GM12878 (cell line): ENCODE measurements at regions not wholly inside any gene's neighbourhood (a gene's known extent, or its start where the extent isn't known, plus 50 kb on each side); places are given as distances from the start of the nearest gene placed in this dataset.

Experiments used
- ATAC-seq: fragments of 200-7000 bp; cut with Tn5 transposase; 3 replicates; pipeline ENCODE4 v1.9.1; 2020; ENCODE audit warnings: mild to moderate bottlenecking, moderate library complexity
- BruUV-seq: library from RNA; stranded (reverse); fragments of 400-500 nt; replicated peaks from 2 replicates; lab custom pipeline; 2021; lab: Mats Ljungman, UMichigan
- CTCF ChIA-PET: fragments of 300-600 bp; sonication (Branson Sonifier 250); formaldehyde crosslinking; extraction: SDS; loops from one replicate; lab custom pipeline; 2021; ENCODE audit warnings: inconsistent platforms; lab: Yijun Ruan, JAX
- POLR2A ChIA-PET: fragments of 350-600 bp; formaldehyde crosslinking; extraction: SDS; loops from one replicate; lab custom pipeline; 2021; ENCODE audit warnings: inconsistent platforms; lab: Charles Lee
- RAD21 ChIA-PET: fragments of 300-600 bp; sonication (Branson Sonifier 250); formaldehyde crosslinking; loops from one replicate; lab custom pipeline; 2023; ENCODE audit warnings: antibody characterized with exemption; ENCODE audit not compliant: unreplicated experiment; lab: Charles Lee
- SMC1A ChIA-PET: fragments of 300-600 bp; sonication (Branson Sonifier 250); formaldehyde crosslinking; loops from one replicate; lab custom pipeline; 2023; ENCODE audit not compliant: unreplicated experiment, uncharacterized antibody; lab: Charles Lee
- DNase-seq: peaks from one replicate; pipeline ENCODE4 v3.0.0-alpha.2; 2011; ENCODE audit warnings: low read depth, low spot score
- FAIRE-seq: peaks from 3 replicates; lab custom pipeline; 2011; peaks lifted over from hg19 to GRCh38; lab: Jason Lieb, UNC
- H2AFZ ChIP-seq: 2 replicates; pipeline ENCODE4 v1.6.0; 2011; ENCODE audit warnings: low read depth, low read length, control low read depth; ENCODE audit not compliant: control insufficient read depth
- H3K27ac ChIP-seq: 2 replicates; pipeline ENCODE4 v1.5.1; 2011; ENCODE audit warnings: control low read depth; ENCODE audit not compliant: control insufficient read depth, insufficient read depth
- H3K27me3 ChIP-seq, 2 experiments: replicated peaks in 1 of 2; 2 replicates each; pipeline versions ENCODE4 v1.6.0 to v1.6.1; 2011; ENCODE audit warnings: low read length in 1 of 2; ENCODE audit not compliant: control insufficient read depth in 2 of 2, insufficient read depth in 2 of 2
- H3K36me3 ChIP-seq, 2 experiments: 2 replicates each; pipeline ENCODE4 v1.5.1; 2011; ENCODE audit warnings: low read length in 1 of 2; ENCODE audit not compliant: control insufficient read depth in 2 of 2, insufficient read depth in 2 of 2
- H3K4me1 ChIP-seq: 2 replicates; pipeline ENCODE4 v1.6.1; 2011; ENCODE audit warnings: mild to moderate bottlenecking, low read length, moderate library complexity, mixed read lengths; ENCODE audit not compliant: control insufficient read depth, insufficient read depth
- H3K4me2 ChIP-seq: 2 replicates; pipeline ENCODE4 v1.6.0; 2011; ENCODE audit warnings: control low read depth; ENCODE audit not compliant: control insufficient read depth, insufficient read depth
- H3K4me3 ChIP-seq: fragments of 200-600 bp; sonication (generic); 2 replicates; pipeline ENCODE4 v1.5.1; 2016
- H3K79me2 ChIP-seq: 2 replicates; pipeline ENCODE4 v1.6.0; 2011; ENCODE audit warnings: low read length; ENCODE audit not compliant: control insufficient read depth, insufficient read depth
- H3K9ac ChIP-seq: 2 replicates; pipeline ENCODE4 v1.8.0; 2011; ENCODE audit warnings: low read length, control low read depth, mixed read lengths; ENCODE audit not compliant: control insufficient read depth, insufficient read depth
- H3K9me3 ChIP-seq: replicated peaks from 3 replicates; pipeline ENCODE4 v1.5.1; 2011; ENCODE audit warnings: mild to moderate bottlenecking, low read length; ENCODE audit not compliant: control insufficient read depth, insufficient read depth
- H4K20me1 ChIP-seq: 2 replicates; pipeline ENCODE4 v1.6.0; 2011; ENCODE audit not compliant: control insufficient read depth, insufficient read depth
- ASH2L ChIP-seq: fragments of 300-600, 200-600 bp; sonication (generic); IDR thresholded peaks from 2 replicates; pipeline ENCODE4 v1.6.1; 2017; ENCODE audit warnings: low read depth, mild to moderate bottlenecking, borderline replicate concordance
- ATF7 ChIP-seq: fragments of 450-650 bp; IDR thresholded peaks from 2 replicates; pipeline ENCODE4 v1.6.1; 2016; ENCODE audit warnings: low read depth, mild to moderate bottlenecking
- KAT2A ChIP-seq: conservative IDR thresholded peaks from 2 replicates; pipeline ENCODE4 v1.6.1; 2011; ENCODE audit warnings: low read depth, low read length; ENCODE audit not compliant: control insufficient read depth
- MAX ChIP-seq: IDR thresholded peaks from 2 replicates; pipeline ENCODE4 v1.6.1; 2012; ENCODE audit warnings: low read depth, low read length, improper control_type of control experiment
- NBN ChIP-seq: fragments of 450-650 bp; IDR thresholded peaks from 2 replicates; pipeline ENCODE4 v1.6.1; 2016
- NR2C1 ChIP-seq: fragments of 450-650 bp; IDR thresholded peaks from 2 replicates; pipeline ENCODE4 v1.6.1; 2017; ENCODE audit warnings: antibody characterized with exemption, mild to moderate bottlenecking, moderate library complexity
- RCOR1 ChIP-seq: conservative IDR thresholded peaks from 2 replicates; pipeline ENCODE4 v1.6.1; 2012; ENCODE audit warnings: low read depth, low read length, improper control_type of control experiment
- STAT3 ChIP-seq: IDR thresholded peaks from 2 replicates; pipeline ENCODE4 v1.6.1; 2011; ENCODE audit warnings: low read depth, low read length, improper control_type of control experiment
- YBX1 ChIP-seq: fragments of 450-650 bp; IDR thresholded peaks from 2 replicates; pipeline ENCODE4 v1.6.1; 2016; ENCODE audit warnings: antibody characterized with exemption
- ZNF622 ChIP-seq: fragments of 450-650 bp; IDR thresholded peaks from 2 replicates; pipeline ENCODE4 v1.6.1; 2017; ENCODE audit warnings: mild to moderate bottlenecking, inconsistent platforms
- WGBS: methylation state at CpG from one replicate; pipeline ENCODE4 v1.1.6; 2016; ENCODE audit warnings: low lambda C conversion rate; ENCODE audit not compliant: insufficient replicate concordance, insufficient coverage; ENCODE audit errors: missing lambda C conversion rate; 5-methylcytosine and 5-hydroxymethylcytosine counted together
- in situ Hi-C: fragments of 300-500 bp; cut with MboI; formaldehyde crosslinking; loops from 9 replicates; pipeline ENCODE4 v1.14.3; 2018; ENCODE audit warnings: mixed read lengths
- intact Hi-C: fragments of 100-400 bp; cut with micrococcal nuclease; formaldehyde crosslinking; loops from one replicate; pipeline ENCODE4 v1.14.2; 2022; ENCODE audit not compliant: unreplicated experiment
- TF ChIP-seq, protein P1 (sequence below): fragments of 450-650 bp; IDR thresholded peaks from 2 replicates; pipeline ENCODE4 v1.6.1; 2016; ENCODE audit warnings: mild to moderate bottlenecking, moderate library complexity, borderline replicate concordance

GRCh38 chr9:97766610-97767009, 69.5 kb upstream of the XPA start (continued):
- TF ChIP-seq ATF7 (no peak), ASH2L (no peak)
- TF ChIP-seq, all 136 proteins: peak for 0

DNA sequence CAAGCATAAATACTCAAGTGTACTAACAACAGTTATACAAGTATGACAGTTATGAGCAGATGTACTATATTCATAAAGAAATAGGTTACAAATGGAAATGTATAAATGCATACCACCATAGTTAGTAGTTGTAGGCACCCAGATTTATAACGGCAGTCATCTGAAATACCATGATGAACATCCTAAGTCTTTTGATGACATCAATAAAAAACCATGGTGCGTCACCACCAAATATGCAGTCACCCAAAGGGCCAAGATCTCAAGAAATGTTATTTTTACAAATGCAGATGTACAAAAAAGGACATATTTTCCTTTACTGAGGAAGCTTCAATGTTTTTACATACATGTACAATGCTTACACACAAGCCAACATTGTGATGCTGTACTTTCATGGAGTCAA, 70.8 kb upstream of the XPA start:
- TF ChIP-seq STAT3 (no peak), MAX (no peak), YBX1 (no peak), NR2C1 (no peak), NBN (no peak), RCOR1 (no peak)
- TF ChIP-seq, all 136 proteins: peak for 0
- POLR2A ChIA-PET: no interaction called here
- H3K79me2 ChIP-seq: no peaks in the 10 kb centered on the region
- no peak overlapping the region for H3K4me3 ChIP-seq
- WGBS: 56% methylated on average over 2 of the region's 2 CpGs
- no peaks in the 10 kb centered on the region for H3K36me3 ChIP-seq
- no peaks in the 10 kb centered on the region for H3K4me1 ChIP-seq
- DNase-seq (no peak), FAIRE-seq (no peak), ATAC-seq (no peak)
- H3K27me3 ChIP-seq: peaks cover 0 to 1% of the 10 kb centered on the region in 2 experiments; a peak in 1 of 4 replicates
- no peaks in the 10 kb centered on the region for H3K9me3 ChIP-seq
- no peak overlapping the region for H3K4me2 ChIP-seq
- BruUV-seq: no TSS peak
- no peak overlapping the region for H3K9ac ChIP-seq
- no peak overlapping the region for H2AFZ ChIP-seq
- in situ Hi-C loops: no loop called here
- no peaks in the 10 kb centered on the region for H4K20me1 ChIP-seq
- CTCF ChIA-PET: no interaction called here
- SMC1A ChIA-PET: no interaction called here
- RAD21 ChIA-PET: no interaction called here
- intact Hi-C loops: no loop called here
- no peak overlapping the region for H3K27ac ChIP-seq

- ATAC-seq (no peak), FAIRE-seq (no peak), DNase-seq (no peak)
- H3K36me3 ChIP-seq: no peaks in the 10 kb centered on the region
- BruUV-seq: no TSS peak
- 46% methylated on average over 7 of the region's 7 CpGs for WGBS
- H3K79me2 ChIP-seq: no peaks in the 10 kb centered on the region
- peaks cover 0 to 1% of the 10 kb centered on the region in 2 experiments; a peak in 2 of 4 replicates for H3K27me3 ChIP-seq
- H3K27ac ChIP-seq: no peak overlapping the region
- ChIA-PET CTCF (no interaction called here), POLR2A (no interaction called here), SMC1A (no interaction called here), RAD21 (no interaction called here)
- H3K9me3 ChIP-seq: no peaks in the 10 kb centered on the region
- no peaks in the 10 kb centered on the region for H3K4me1 ChIP-seq
- no peak overlapping the region for H3K4me2 ChIP-seq
- H3K4me3 ChIP-seq: no peak overlapping the region
- no peak overlapping the region for H2AFZ ChIP-seq
- H4K20me1 ChIP-seq: no peaks in the 10 kb centered on the region
- in situ Hi-C loops: no loop called here
- intact Hi-C loops: no loop called here
- H3K9ac ChIP-seq: no peak overlapping the region
- TF ChIP-seq KAT2A (no peak), ZNF622 (no peak)
- TF ChIP-seq, protein P1, sequence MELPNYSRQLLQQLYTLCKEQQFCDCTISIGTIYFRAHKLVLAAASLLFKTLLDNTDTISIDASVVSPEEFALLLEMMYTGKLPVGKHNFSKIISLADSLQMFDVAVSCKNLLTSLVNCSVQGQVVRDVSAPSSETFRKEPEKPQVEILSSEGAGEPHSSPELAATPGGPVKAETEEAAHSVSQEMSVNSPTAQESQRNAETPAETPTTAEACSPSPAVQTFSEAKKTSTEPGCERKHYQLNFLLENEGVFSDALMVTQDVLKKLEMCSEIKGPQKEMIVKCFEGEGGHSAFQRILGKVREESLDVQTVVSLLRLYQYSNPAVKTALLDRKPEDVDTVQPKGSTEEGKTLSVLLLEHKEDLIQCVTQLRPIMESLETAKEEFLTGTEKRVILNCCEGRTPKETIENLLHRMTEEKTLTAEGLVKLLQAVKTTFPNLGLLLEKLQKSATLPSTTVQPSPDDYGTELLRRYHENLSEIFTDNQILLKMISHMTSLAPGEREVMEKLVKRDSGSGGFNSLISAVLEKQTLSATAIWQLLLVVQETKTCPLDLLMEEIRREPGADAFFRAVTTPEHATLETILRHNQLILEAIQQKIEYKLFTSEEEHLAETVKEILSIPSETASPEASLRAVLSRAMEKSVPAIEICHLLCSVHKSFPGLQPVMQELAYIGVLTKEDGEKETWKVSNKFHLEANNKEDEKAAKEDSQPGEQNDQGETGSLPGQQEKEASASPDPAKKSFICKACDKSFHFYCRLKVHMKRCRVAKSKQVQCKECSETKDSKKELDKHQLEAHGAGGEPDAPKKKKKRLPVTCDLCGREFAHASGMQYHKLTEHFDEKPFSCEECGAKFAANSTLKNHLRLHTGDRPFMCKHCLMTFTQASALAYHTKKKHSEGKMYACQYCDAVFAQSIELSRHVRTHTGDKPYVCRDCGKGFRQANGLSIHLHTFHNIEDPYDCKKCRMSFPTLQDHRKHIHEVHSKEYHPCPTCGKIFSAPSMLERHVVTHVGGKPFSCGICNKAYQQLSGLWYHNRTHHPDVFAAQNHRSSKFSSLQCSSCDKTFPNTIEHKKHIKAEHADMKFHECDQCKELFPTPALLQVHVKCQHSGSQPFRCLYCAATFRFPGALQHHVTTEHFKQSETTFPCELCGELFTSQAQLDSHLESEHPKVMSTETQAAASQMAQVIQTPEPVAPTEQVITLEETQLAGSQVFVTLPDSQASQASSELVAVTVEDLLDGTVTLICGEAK: no peak
Observed at GRCh38 chr9:97768746-97769145, 71.6 kb upstream of the XPA start.
